ENCODE measurements at regions not wholly inside any gene's neighbourhood (a gene's known extent, or its start where the extent isn't known, plus 50 kb on each side); places are given as distances from the start of the nearest gene placed in this dataset.
A peak's percentile ranks its signal among the peaks of the same experiment; 100 is the strongest.

DNA sequence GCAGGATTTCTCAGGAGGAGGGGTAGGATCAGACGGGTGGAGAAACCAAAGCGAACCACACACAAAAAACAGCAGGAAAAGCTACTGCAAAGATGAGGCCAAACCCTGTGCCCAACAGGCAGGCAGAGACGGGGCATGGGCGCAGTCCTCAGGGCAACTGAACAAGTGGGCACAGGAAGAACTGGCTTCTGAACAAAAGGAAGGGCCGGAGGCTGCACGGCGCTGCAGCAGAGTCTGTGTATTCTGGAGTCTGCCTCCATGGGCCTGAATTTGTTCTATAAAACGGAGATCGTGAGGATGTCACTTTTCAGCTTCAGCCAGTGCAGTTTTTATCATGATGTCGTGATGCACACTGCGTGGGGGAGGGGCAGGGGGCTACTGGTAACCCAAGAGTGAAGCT lies 1026.0 kb downstream of the TBC1D22A start:
- no peaks in the 10 kb centered on the region for H3K9me3 ChIP-seq (ENCODE audit: low read length)
- ChIA-PET POLR2A (no interaction called here), CTCF (no interaction called here)
- no peak overlapping the region for H3K4me3 ChIP-seq (ENCODE audit: low read length)
- no peak overlapping the region for H3K27ac Mint-ChIP-seq
- DNase-seq, result no peak
- no peak overlapping the region for H3K4me3 Mint-ChIP-seq
- H3K9me3 Mint-ChIP-seq, result peaks cover 0 to 8% (median 2%) of the 10 kb centered on the region in 5 donors
- no peaks in the 10 kb centered on the region for H3K36me3 Mint-ChIP-seq
- H3K27ac ChIP-seq (ENCODE audit: low read depth, low read length), result no peak overlapping the region
- H3K27me3 Mint-ChIP-seq, result peaks cover 5 to 27% of the 10 kb centered on the region in 2 donors
- no peaks in the 10 kb centered on the region for H3K27me3 ChIP-seq (ENCODE audit: insufficient read depth, low read length, poor library complexity, severe bottlenecking)
- H3K36me3 ChIP-seq (ENCODE audit: insufficient read depth, low read length), result no peaks in the 10 kb centered on the region
- no peaks in the 10 kb centered on the region for H3K4me1 ChIP-seq (ENCODE audit: insufficient read depth, low read length)
- peaks cover 0 to 4% (median 0%) of the 10 kb centered on the region in 3 donors for H3K4me1 Mint-ChIP-seq

DNA sequence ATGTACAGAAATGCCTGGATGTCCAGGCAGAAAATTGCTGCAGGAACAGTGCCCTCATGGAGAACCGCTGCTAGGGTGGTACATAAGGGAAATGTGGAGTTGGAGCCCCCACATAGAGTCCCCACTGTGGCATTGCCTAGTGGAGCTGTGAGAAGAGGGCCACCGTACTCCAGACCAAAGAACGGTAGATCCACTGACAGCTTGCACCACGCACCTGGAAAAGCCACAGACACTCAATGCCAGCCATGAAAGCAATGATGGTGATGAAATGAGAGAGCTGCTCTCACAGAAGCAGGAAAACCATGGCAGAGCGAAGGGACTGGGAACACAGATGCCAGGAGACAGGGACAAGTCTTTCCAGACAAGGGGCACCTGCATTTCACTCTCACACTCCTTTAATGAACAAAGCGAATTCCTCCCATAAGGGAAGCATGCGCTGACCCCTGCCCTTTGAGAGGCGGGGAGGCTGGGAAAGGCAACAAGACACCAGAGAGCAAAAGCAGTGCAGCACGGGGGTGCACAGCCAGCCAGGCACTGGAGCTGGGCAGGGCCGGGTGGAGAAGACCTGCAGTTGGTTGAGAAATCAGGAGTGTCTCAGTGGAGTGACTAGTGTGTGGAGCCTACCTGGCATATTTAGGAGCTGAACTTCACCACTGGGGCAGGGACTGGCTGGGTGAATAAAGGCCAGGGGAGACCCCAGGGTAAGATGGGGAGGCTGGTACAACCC lies 1025.2 kb downstream of the TBC1D22A start:
- Histone ChIP-seq H3K4me1 (ENCODE audit: insufficient read depth, low read length) (no peaks in the 10 kb centered on the region), H3K36me3 (ENCODE audit: insufficient read depth, low read length) (no peaks in the 10 kb centered on the region), H3K4me3 (ENCODE audit: low read length) (no peak overlapping the region), H3K27me3 (ENCODE audit: insufficient read depth, low read length, poor library complexity, severe bottlenecking) (no peaks in the 10 kb centered on the region), H3K27ac (ENCODE audit: low read depth, low read length) (no peak overlapping the region), H3K9me3 (ENCODE audit: low read length) (no peaks in the 10 kb centered on the region)
- ChIA-PET CTCF (no interaction called here), POLR2A (no interaction called here)
- Mint-ChIP-seq H3K4me1 (peaks cover 0 to 4% (median 0%) of the 10 kb centered on the region in 3 donors), H3K27ac (peak overlapping the region in 1 of 8 donors; percentile 0), H3K4me3 (no peak overlapping the region), H3K27me3 (peaks cover 5 to 27% of the 10 kb centered on the region in 2 donors), H3K9me3 (peaks cover 0 to 8% (median 2%) of the 10 kb centered on the region in 5 donors), H3K36me3 (no peaks in the 10 kb centered on the region)
- no peak for DNase-seq

DNA sequence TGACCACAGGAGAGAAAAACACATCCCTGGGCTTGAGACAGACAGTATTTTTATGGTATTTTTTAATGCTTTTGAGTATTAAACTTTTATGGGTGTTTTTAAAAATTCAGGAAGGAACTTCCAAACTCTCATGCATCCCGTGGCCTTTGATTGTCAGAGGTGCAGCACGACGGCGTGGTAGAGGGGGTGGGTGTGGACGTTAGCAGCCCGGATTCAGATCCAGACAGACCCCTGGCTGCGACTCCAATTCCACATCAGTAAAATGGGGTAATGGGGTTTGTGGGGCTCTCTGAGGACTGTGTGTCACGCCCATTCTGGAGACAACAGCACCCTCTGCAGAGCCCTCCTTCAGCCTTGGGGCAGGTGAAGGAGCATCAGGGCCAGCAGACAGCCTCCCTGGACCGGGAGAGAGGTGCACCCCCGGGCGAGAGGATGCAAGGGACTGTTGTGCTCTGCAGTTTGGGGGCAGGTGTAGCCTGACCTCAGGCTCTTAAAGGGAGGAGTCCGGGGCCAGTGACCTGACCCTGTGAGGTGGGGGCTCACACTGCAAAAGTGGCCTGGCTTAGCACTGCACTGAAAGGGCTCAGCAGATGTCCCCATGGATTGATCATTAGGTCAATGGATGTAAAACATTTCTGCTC lies 1024.3 kb downstream of the TBC1D22A start:
- H3K27ac ChIP-seq (ENCODE audit: low read depth, low read length), result no peak overlapping the region
- no peak for DNase-seq
- H3K27ac Mint-ChIP-seq, result no peak overlapping the region
- no peaks in the 10 kb centered on the region for H3K9me3 ChIP-seq (ENCODE audit: low read length)
- no peaks in the 10 kb centered on the region for H3K36me3 ChIP-seq (ENCODE audit: insufficient read depth, low read length)
- POLR2A ChIA-PET, result no interaction called here
- H3K4me3 ChIP-seq (ENCODE audit: low read length), result no peak overlapping the region
- no peaks in the 10 kb centered on the region for H3K4me1 ChIP-seq (ENCODE audit: insufficient read depth, low read length)
- CTCF ChIA-PET, result no interaction called here
- H3K4me1 Mint-ChIP-seq, result peaks cover 0 to 4% (median 0%) of the 10 kb centered on the region in 3 donors
- H3K9me3 Mint-ChIP-seq, result peaks cover 0 to 8% (median 2%) of the 10 kb centered on the region in 5 donors
- H3K36me3 Mint-ChIP-seq, result no peaks in the 10 kb centered on the region
- H3K4me3 Mint-ChIP-seq, result no peak overlapping the region
- H3K27me3 ChIP-seq (ENCODE audit: insufficient read depth, low read length, poor library complexity, severe bottlenecking), result no peaks in the 10 kb centered on the region
- H3K27me3 Mint-ChIP-seq, result peaks cover 7 to 35% of the 10 kb centered on the region in 2 donors

DNA sequence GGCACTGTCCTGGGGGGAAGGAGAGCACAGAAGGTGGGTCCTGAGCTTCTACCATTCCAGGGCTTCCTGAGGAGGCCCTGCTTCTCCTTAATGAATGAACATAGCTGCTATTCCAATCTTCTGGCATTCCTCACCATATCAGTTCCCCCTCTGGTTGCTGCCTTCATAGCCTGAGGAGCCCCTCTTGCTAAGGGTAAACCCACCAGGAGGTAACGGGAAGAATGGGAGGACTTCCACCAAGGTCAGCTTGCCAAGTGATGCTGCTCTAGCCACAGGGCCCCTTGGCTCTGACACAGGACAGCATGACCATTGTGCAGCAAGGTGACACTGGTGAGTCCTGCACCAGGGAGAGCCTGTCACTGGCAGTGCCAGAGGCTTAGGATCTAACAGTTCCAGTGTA lies 1022.5 kb downstream of the TBC1D22A start:
- no peak for DNase-seq
- peaks cover 7 to 38% of the 10 kb centered on the region in 2 donors for H3K27me3 Mint-ChIP-seq
- no peak overlapping the region for H3K27ac ChIP-seq (ENCODE audit: low read depth, low read length)
- H3K27ac Mint-ChIP-seq, result no peak overlapping the region
- H3K9me3 Mint-ChIP-seq, result peaks cover 0 to 8% (median 2%) of the 10 kb centered on the region in 5 donors
- ChIA-PET CTCF (no interaction called here), POLR2A (no interaction called here)
- H3K27me3 ChIP-seq (ENCODE audit: insufficient read depth, low read length, poor library complexity, severe bottlenecking), result no peaks in the 10 kb centered on the region
- no peaks in the 10 kb centered on the region for H3K9me3 ChIP-seq (ENCODE audit: low read length)
- H3K4me1 ChIP-seq (ENCODE audit: insufficient read depth, low read length), result no peaks in the 10 kb centered on the region
- H3K36me3 ChIP-seq (ENCODE audit: insufficient read depth, low read length), result no peaks in the 10 kb centered on the region
- H3K36me3 Mint-ChIP-seq, result no peaks in the 10 kb centered on the region
- H3K4me3 Mint-ChIP-seq, result no peak overlapping the region
- H3K4me3 ChIP-seq (ENCODE audit: low read length), result no peak overlapping the region
- peaks cover 0 to 4% (median 0%) of the 10 kb centered on the region in 3 donors for H3K4me1 Mint-ChIP-seq

GRCh38 chr22:47784367-47784983 lies 1022.0 kb downstream of the TBC1D22A start:
- peaks cover 7 to 38% of the 10 kb centered on the region in 2 donors for H3K27me3 Mint-ChIP-seq
- POLR2A ChIA-PET, result no interaction called here
- H3K9me3 ChIP-seq (ENCODE audit: low read length), result no peaks in the 10 kb centered on the region
- H3K36me3 ChIP-seq (ENCODE audit: insufficient read depth, low read length), result no peaks in the 10 kb centered on the region
- no peak overlapping the region for H3K4me3 ChIP-seq (ENCODE audit: low read length)
- no peak for DNase-seq
- H3K4me1 ChIP-seq (ENCODE audit: insufficient read depth, low read length), result no peaks in the 10 kb centered on the region
- no peaks in the 10 kb centered on the region for H3K36me3 Mint-ChIP-seq
- no peaks in the 10 kb centered on the region for H3K27me3 ChIP-seq (ENCODE audit: insufficient read depth, low read length, poor library complexity, severe bottlenecking)
- no peak overlapping the region for H3K4me3 Mint-ChIP-seq
- no peak overlapping the region for H3K27ac Mint-ChIP-seq
- H3K27ac ChIP-seq (ENCODE audit: low read depth, low read length), result no peak overlapping the region
- H3K9me3 Mint-ChIP-seq, result peaks cover 0 to 8% (median 2%) of the 10 kb centered on the region in 5 donors
- CTCF ChIA-PET, result no interaction called here
- peaks cover 0 to under 1% (median 0%) of the 10 kb centered on the region in 3 donors for H3K4me1 Mint-ChIP-seq

- H3K9me3 Mint-ChIP-seq, result peaks cover 0 to 8% (median 2%) of the 10 kb centered on the region in 5 donors
- Histone ChIP-seq H3K36me3 (ENCODE audit: insufficient read depth, low read length) (no peaks in the 10 kb centered on the region), H3K9me3 (ENCODE audit: low read length) (no peaks in the 10 kb centered on the region), H3K27ac (ENCODE audit: low read depth, low read length) (no peak overlapping the region), H3K27me3 (ENCODE audit: insufficient read depth, low read length, poor library complexity, severe bottlenecking) (no peaks in the 10 kb centered on the region), H3K4me3 (ENCODE audit: low read length) (no peak overlapping the region), H3K4me1 (ENCODE audit: insufficient read depth, low read length) (no peaks in the 10 kb centered on the region)
- H3K27ac Mint-ChIP-seq, result no peak overlapping the region
- CTCF ChIA-PET, result no interaction called here
- H3K36me3 Mint-ChIP-seq, result no peaks in the 10 kb centered on the region
- H3K27me3 Mint-ChIP-seq, result peaks cover 7 to 38% of the 10 kb centered on the region in 2 donors
- H3K4me3 Mint-ChIP-seq, result no peak overlapping the region
- POLR2A ChIA-PET, result no interaction called here
- no peaks in the 10 kb centered on the region for H3K4me1 Mint-ChIP-seq
- no peak for DNase-seq
Observed at GRCh38 chr22:47783433-47784366, 1021.2 kb downstream of the TBC1D22A start.

DNA sequence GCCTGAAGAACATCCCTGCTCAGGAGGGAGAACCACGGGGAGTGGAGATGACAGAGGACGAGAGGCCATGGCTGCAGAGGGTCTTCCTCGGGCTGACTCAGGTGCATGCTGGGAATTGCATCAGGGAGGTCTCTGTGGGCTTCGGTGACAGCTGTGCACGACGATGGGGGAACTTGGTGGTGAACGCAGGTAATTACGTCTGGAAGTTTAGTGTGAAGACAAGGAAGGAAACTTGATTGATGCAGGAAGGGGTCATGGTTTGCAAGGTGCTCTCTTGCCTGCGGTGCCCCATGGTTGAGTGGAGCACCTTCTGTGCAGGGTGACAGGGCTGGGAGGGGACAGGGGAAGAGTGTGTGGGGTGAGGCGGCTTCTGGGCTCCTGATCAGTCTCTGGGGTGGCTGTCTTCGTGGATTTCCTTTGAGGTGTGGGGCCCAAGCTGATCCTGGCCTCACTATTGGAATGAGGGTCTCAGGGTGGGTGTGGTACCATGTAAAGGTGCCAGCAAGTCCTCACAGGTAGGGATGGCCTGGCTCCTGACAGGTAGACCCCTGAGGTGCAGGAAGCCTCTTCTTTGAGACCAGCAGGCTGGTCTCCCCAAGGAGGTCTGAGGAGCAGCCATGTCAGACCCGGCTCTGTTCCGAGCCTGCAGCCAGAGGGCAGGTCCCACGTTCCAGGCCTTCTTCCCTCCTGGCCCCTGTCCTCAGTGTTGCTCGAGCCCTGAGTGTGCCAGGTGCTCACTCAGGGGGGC lies 1020.1 kb downstream of the TBC1D22A start:
- Histone ChIP-seq H3K4me1 (ENCODE audit: insufficient read depth, low read length) (no peaks in the 10 kb centered on the region), H3K36me3 (ENCODE audit: insufficient read depth, low read length) (no peaks in the 10 kb centered on the region), H3K9me3 (ENCODE audit: low read length) (no peaks in the 10 kb centered on the region), H3K4me3 (ENCODE audit: low read length) (no peak overlapping the region), H3K27me3 (ENCODE audit: insufficient read depth, low read length, poor library complexity, severe bottlenecking) (no peaks in the 10 kb centered on the region), H3K27ac (ENCODE audit: low read depth, low read length) (no peak overlapping the region)
- CTCF ChIA-PET, result no interaction called here
- peaks cover 7 to 31% of the 10 kb centered on the region in 2 donors for H3K27me3 Mint-ChIP-seq
- POLR2A ChIA-PET, result no interaction called here
- H3K4me3 Mint-ChIP-seq, result no peak overlapping the region
- peaks cover 0 to 8% (median 2%) of the 10 kb centered on the region in 5 donors for H3K9me3 Mint-ChIP-seq
- no peaks in the 10 kb centered on the region for H3K36me3 Mint-ChIP-seq
- no peak for DNase-seq
- no peak overlapping the region for H3K27ac Mint-ChIP-seq
- no peaks in the 10 kb centered on the region for H3K4me1 Mint-ChIP-seq

Measured in CD8-positive, alpha-beta memory T cell (primary cell).